Liver (tissue), 3 donors: ENCODE measurements at regions not wholly inside any gene's neighbourhood (a gene's known extent, or its start where the extent isn't known, plus 50 kb on each side); places are given as distances from the start of the nearest gene placed in this dataset.

Experiments used
- EGR1 ChIP-seq, 2 donors: IDR thresholded peaks; 2 replicates each; pipeline ENCODE4 v1.6.1; 2016 to 2018; ENCODE audit warnings: antibody characterized with exemption in 2 of 2, low read depth in 2 of 2
- GABPA ChIP-seq, 2 donors: IDR thresholded peaks in 1 of 2; conservative IDR thresholded peaks in 1 of 2; 2 replicates each; pipeline ENCODE4 v1.6.1; 2016; ENCODE audit warnings: antibody characterized with exemption in 2 of 2, mild to moderate bottlenecking in 1 of 2, moderate library complexity in 1 of 2
- MAX ChIP-seq: IDR thresholded peaks from 2 replicates; pipeline ENCODE4 v1.6.1; 2016; ENCODE audit warnings: antibody characterized with exemption
- RAD21 ChIP-seq, 2 donors: IDR thresholded peaks; 2 replicates each; pipeline ENCODE4 v1.6.1; 2016; ENCODE audit warnings: antibody characterized with exemption in 2 of 2, mild to moderate bottlenecking in 2 of 2
- REST ChIP-seq: IDR thresholded peaks from 2 replicates; pipeline ENCODE4 v1.6.1; 2016; ENCODE audit warnings: antibody characterized with exemption, mild to moderate bottlenecking
- SP1 ChIP-seq: IDR thresholded peaks from 2 replicates; pipeline ENCODE4 v1.6.1; 2018; ENCODE audit warnings: antibody characterized with exemption, mild to moderate bottlenecking
- TF ChIP-seq, protein P1 (sequence below): fragments of 150-350 bp; IDR thresholded peaks from 2 replicates; pipeline ENCODE4 v1.5.1; 2017; ENCODE audit warnings: improper control_type of control experiment, low read depth, low read length; ENCODE audit not compliant: missing input control
- donor health status: healthy.
- donor health status: healthy.

- TF ChIP-seq, protein P1, sequence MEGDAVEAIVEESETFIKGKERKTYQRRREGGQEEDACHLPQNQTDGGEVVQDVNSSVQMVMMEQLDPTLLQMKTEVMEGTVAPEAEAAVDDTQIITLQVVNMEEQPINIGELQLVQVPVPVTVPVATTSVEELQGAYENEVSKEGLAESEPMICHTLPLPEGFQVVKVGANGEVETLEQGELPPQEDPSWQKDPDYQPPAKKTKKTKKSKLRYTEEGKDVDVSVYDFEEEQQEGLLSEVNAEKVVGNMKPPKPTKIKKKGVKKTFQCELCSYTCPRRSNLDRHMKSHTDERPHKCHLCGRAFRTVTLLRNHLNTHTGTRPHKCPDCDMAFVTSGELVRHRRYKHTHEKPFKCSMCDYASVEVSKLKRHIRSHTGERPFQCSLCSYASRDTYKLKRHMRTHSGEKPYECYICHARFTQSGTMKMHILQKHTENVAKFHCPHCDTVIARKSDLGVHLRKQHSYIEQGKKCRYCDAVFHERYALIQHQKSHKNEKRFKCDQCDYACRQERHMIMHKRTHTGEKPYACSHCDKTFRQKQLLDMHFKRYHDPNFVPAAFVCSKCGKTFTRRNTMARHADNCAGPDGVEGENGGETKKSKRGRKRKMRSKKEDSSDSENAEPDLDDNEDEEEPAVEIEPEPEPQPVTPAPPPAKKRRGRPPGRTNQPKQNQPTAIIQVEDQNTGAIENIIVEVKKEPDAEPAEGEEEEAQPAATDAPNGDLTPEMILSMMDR: no peak
- TF ChIP-seq SP1 (no peak), MAX (no peak), REST (no peak), GABPA (IDR thresholded peaks at IDR 0.05 in 1 of 2, conservative IDR thresholded peaks at IDR 0.05 in 1 of 2) (no peak), RAD21 (IDR thresholded peaks at IDR 0.05) (no peak), EGR1 (IDR thresholded peaks at IDR 0.05; ENCODE audit: low read depth in 2 of 2) (no peak)
These were observed 537.9 kb upstream of the FAT3 start for GRCh38 chr11:91686700-91687099.
